DND-41 (cell line): ENCODE measurements at regions not wholly inside any gene's neighbourhood (a gene's known extent, or its start where the extent isn't known, plus 50 kb on each side); places are given as distances from the start of the nearest gene placed in this dataset.

ENCODE experiments used
- EZH2 ChIP-seq: IDR thresholded peaks from 3 replicates; pipeline ENCODE4 v1.6.1; 2012; ENCODE audit warnings: borderline replicate concordance, low read depth, mild to moderate bottlenecking, moderate library complexity, low read length, inconsistent platforms; ENCODE audit not compliant: severe bottlenecking
- TF ChIP-seq, protein P1 (sequence below): IDR thresholded peaks from 2 replicates; pipeline ENCODE4 v1.5.1; 2012; ENCODE audit warnings: borderline replicate concordance, low read length, moderate library complexity, mild to moderate bottlenecking; ENCODE audit not compliant: poor library complexity, severe bottlenecking; ENCODE audit errors: extremely low read depth

DNA sequence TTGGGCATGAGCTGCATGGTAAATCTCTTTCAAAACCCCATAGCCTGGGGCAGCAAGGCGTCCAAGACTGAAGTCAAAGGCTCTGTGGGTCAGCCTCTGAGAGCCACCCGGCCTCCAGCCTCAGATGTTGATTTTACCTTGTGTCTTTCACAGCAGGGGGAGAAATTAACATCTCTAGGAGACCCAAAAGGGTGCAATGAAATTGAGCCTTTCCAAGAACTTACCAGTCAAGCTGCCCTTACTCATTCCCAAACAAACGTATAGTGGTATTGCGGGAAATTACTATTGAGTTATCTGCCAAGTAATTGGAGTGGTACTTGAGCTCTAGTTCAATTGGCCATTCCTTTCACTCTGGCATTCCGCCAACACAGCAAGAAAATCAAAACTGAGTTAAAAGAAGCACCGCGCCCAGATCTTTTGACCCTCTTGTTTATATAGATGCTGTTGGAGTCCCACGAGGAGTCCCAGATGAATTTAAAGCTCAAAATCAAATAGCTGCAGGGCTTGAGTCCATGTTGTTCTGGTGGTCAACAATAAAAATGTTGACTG is 380.7 kb upstream of the SYT1 start:
- TF ChIP-seq, protein P1, sequence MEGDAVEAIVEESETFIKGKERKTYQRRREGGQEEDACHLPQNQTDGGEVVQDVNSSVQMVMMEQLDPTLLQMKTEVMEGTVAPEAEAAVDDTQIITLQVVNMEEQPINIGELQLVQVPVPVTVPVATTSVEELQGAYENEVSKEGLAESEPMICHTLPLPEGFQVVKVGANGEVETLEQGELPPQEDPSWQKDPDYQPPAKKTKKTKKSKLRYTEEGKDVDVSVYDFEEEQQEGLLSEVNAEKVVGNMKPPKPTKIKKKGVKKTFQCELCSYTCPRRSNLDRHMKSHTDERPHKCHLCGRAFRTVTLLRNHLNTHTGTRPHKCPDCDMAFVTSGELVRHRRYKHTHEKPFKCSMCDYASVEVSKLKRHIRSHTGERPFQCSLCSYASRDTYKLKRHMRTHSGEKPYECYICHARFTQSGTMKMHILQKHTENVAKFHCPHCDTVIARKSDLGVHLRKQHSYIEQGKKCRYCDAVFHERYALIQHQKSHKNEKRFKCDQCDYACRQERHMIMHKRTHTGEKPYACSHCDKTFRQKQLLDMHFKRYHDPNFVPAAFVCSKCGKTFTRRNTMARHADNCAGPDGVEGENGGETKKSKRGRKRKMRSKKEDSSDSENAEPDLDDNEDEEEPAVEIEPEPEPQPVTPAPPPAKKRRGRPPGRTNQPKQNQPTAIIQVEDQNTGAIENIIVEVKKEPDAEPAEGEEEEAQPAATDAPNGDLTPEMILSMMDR = no peak
- no peak for TF ChIP-seq EZH2
